Coronary artery (tissue), 2 donors: ENCODE measurements at regions not wholly inside any gene's neighbourhood (a gene's known extent, or its start where the extent isn't known, plus 50 kb on each side); places are given as distances from the start of the nearest gene placed in this dataset.
A peak's percentile ranks its signal among the peaks of the same experiment; 100 is the strongest.

Experiments
- DNase-seq: peaks from one replicate; pipeline ENCODE4 v3.0.0-alpha.2; 2017; ENCODE audit warnings: low spot score
- H3K27ac ChIP-seq, 2 donors: fragments of 200-600 bp; sonication (generic); one replicate each; pipeline ENCODE4 v1.5.1; 2016 to 2019
- H3K4me3 ChIP-seq: fragments of 200-600 bp; sonication (generic); 2 replicates; pipeline ENCODE4 v1.5.1; 2016; ENCODE audit warnings: mild to moderate bottlenecking, moderate library complexity
- TF ChIP-seq, protein P1 (sequence below): fragments of 200-600 bp; sonication (generic); IDR thresholded peaks from one replicate; pipeline ENCODE4 v1.5.1; 2019; ENCODE audit warnings: antibody characterized with exemption

DNA sequence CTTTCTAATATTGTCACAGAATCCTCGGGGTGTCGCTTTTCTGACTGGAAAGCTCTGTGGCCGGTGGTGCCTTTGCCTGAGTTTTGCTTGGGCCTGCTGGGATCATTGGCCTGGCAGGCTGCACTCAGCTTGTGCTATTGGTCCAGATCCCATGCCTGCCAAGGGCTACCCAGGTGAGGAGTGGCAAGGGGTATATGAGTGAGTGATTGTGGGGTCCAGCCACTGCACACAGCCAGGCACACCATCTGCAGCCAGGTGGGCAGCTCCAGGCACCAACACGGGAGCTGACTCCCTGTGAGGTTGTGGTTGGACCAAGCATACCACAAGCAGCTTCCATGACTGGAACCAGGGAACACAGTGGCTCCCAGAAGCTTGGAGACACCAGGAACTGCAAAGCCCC is 557.2 kb downstream of the SI start:
- no peak for DNase-seq
- no peak overlapping the region for H3K27ac ChIP-seq
- no peak overlapping the region for H3K4me3 ChIP-seq
- TF ChIP-seq, protein P1, sequence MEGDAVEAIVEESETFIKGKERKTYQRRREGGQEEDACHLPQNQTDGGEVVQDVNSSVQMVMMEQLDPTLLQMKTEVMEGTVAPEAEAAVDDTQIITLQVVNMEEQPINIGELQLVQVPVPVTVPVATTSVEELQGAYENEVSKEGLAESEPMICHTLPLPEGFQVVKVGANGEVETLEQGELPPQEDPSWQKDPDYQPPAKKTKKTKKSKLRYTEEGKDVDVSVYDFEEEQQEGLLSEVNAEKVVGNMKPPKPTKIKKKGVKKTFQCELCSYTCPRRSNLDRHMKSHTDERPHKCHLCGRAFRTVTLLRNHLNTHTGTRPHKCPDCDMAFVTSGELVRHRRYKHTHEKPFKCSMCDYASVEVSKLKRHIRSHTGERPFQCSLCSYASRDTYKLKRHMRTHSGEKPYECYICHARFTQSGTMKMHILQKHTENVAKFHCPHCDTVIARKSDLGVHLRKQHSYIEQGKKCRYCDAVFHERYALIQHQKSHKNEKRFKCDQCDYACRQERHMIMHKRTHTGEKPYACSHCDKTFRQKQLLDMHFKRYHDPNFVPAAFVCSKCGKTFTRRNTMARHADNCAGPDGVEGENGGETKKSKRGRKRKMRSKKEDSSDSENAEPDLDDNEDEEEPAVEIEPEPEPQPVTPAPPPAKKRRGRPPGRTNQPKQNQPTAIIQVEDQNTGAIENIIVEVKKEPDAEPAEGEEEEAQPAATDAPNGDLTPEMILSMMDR: no peak

DNA sequence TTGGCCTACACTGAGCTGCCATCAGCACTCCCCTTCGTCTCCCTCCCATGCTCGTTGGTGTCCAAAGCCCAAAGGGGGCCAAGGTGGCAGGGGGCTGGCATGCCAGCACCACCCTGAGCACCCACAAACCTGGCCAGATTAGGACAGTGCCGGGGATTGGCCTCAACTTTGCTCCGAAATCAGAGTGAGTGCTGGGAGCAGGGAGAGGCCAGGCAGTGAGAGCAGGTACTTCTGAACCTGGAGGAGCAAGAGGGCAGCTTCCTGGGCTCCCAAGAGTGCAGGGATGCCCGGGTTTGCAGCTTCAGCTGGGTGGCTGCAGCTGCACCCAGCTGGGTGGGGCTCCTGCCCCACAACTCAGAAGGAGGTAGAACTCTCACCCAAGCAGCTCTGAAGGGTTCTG is 563.0 kb downstream of the SI start:
- Histone ChIP-seq H3K4me3 (no peak overlapping the region), H3K27ac (no peak overlapping the region)
- TF ChIP-seq, protein P1: no peak
- peak; percentile 60 for DNase-seq

DNA sequence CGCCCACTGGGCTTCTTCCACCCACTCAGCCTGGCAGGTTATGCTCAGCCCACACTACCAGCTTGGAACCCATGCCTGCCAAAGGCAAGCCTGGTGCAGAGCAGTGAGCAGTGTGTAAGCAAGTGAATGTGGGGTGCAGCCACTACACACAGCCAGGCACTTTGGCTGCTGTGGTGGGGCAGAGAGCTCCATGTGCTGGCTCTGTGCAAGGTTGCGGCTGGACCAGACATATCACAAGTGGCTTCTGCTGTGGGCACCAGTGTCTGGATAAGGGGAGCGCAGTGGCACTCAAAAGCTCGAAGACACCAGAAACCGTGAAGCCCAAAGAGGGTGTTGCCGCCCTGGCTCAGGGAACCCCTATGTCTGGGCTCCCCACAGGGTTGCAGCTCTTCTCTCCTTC is 563.7 kb downstream of the SI start:
- H3K4me3 ChIP-seq: no peak overlapping the region
- TF ChIP-seq, protein P1: no peak
- DNase-seq: no peak
- H3K27ac ChIP-seq: no peak overlapping the region

DNA sequence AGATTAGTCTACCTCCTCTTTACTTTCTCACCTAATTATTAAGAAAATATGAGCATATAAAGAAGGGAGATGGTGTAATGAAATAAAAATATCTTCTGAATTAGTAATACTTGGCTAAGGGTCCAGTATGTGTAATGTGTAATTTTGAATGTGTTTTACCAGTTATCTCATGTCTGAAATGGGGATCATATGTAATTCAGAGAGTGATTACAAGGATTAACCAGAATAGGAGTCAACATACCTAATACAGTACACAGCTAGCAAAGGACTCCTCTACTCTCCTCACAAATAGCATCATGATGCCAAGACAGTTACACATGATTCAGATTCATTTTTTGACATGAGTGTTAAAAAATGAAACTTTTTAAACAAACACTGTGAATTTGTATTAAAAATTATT is 570.4 kb downstream of the SI start:
- TF ChIP-seq, protein P1: no peak
- H3K27ac ChIP-seq: no peak overlapping the region
- H3K4me3 ChIP-seq: no peak overlapping the region
- DNase-seq: no peak

DNA sequence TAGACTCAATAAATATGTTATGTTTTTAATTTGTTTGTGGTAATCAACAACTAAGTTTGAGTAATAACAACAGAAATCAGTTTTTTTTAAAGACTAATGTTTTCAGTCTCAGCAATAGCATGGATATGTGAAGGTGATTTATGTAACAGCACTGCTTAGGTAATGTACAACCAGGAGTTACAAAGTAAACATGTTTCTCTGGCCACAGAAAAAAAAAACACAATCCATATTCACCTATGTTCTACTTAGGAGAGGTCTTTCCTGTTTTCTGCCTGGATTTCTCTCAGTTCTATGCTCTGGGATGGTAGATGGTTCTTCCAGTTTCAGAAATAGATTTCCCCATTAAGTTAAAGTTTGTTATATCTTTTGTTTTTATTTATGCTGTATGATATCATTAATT is 579.4 kb downstream of the SI start:
- Histone ChIP-seq H3K4me3 (no peak overlapping the region), H3K27ac (no peak overlapping the region)
- TF ChIP-seq, protein P1: no peak
- DNase-seq: no peak

DNA sequence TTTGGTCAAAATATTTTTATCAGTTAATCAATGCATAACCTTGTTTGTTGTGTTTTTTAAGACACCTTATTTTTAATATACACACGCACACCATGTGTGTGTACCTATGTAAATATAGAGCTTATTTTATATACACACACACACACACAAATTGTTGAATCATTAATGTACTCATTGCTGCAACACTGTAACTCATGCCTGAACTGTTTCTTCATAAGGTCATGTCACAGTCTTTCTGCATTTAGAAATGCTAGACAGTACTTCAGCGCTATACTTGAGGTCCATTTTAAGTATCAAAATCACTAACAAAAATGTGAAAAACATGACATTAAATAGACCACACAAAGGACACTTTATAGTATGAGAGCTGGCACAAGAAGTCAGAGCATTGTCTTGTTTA is 589.4 kb downstream of the SI start:
- TF ChIP-seq, protein P1: no peak
- Histone ChIP-seq H3K4me3 (no peak overlapping the region), H3K27ac (no peak overlapping the region)
- DNase-seq: no peak

DNA sequence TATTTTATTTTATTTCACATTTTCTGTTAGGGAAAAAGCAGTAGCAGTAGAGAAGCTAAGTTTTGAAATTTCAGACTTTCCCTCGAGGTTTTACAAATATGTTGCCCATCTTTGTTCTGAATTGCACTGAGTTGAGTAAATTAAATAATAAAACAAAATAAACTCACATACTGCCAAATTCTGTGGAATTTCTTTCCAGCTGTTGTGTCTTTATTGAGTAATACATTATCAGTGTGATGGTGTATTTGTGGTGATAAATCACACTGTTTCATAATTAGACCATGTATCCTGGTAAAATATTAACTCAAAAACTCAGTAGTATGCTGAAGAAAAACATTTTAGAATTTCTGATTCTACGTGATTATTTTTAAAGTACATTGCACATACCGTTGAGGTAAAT is 592.1 kb downstream of the SI start:
- no peak overlapping the region for H3K4me3 ChIP-seq
- H3K27ac ChIP-seq: no peak overlapping the region
- no peak for DNase-seq
- TF ChIP-seq, protein P1: no peak
